GM12878 (cell line): ENCODE measurements at regions not wholly inside any gene's neighbourhood (a gene's known extent, or its start where the extent isn't known, plus 50 kb on each side); places are given as distances from the start of the nearest gene placed in this dataset.

Experiments used
- ATF2 ChIP-seq: IDR thresholded peaks from 2 replicates; pipeline ENCODE4 v1.6.1; 2012; ENCODE audit warnings: low read length, inconsistent platforms
- BACH1 ChIP-seq: fragments of 450-650 bp; IDR thresholded peaks from 2 replicates; pipeline ENCODE4 v1.6.1; 2017; ENCODE audit warnings: mild to moderate bottlenecking, borderline replicate concordance
- BCL11A ChIP-seq: IDR thresholded peaks from 2 replicates; pipeline ENCODE4 v1.6.1; 2011; ENCODE audit warnings: low read depth, low read length
- CREB1 ChIP-seq: IDR thresholded peaks from 2 replicates; pipeline ENCODE4 v1.6.1; 2012; ENCODE audit warnings: low read depth, mild to moderate bottlenecking, inconsistent platforms
- CTCF ChIP-seq, 3 experiments: IDR thresholded peaks in 2 of 3; conservative IDR thresholded peaks in 1 of 3; 2 replicates each; pipeline ENCODE4 v1.5.1; 2011; ENCODE audit warnings: low read depth in 3 of 3, low read length in 3 of 3, mild to moderate bottlenecking in 3 of 3, control low read depth in 2 of 3, moderate library complexity in 2 of 3, inconsistent platforms in 1 of 3, mixed read lengths in 1 of 3; ENCODE audit not compliant: control insufficient read depth in 2 of 3, insufficient read depth in 1 of 3; ENCODE audit errors: extremely low read depth in 1 of 3
- EP300 ChIP-seq, 2 experiments: fragments of 150-350 bp in 1 of 2; IDR thresholded peaks; 2 replicates each; pipeline ENCODE4 v1.6.1; 2011 to 2012; ENCODE audit warnings: low read depth in 2 of 2, low read length in 2 of 2, borderline replicate concordance in 1 of 2, improper control_type of control experiment in 1 of 2, inconsistent platforms in 1 of 2; ENCODE audit not compliant: control insufficient read depth in 1 of 2
- EZH2 ChIP-seq: IDR thresholded peaks from 2 replicates; pipeline ENCODE4 v1.6.1; 2012; ENCODE audit warnings: low read depth, mild to moderate bottlenecking, control low read depth, inconsistent platforms, low read length, borderline replicate concordance; ENCODE audit not compliant: control insufficient read depth
- JUND ChIP-seq: IDR thresholded peaks from 2 replicates; pipeline ENCODE4 v1.6.1; 2012; ENCODE audit warnings: low read depth, mild to moderate bottlenecking, low read length, improper control_type of control experiment, moderate library complexity
- NRF1 ChIP-seq: conservative IDR thresholded peaks from 2 replicates; pipeline ENCODE4 v1.6.1; 2011; ENCODE audit warnings: mild to moderate bottlenecking, low read depth, low read length, improper control_type of control experiment
- POLR2A ChIP-seq: IDR thresholded peaks from 2 replicates; pipeline ENCODE4 v1.6.1; 2011; ENCODE audit warnings: low read depth, mild to moderate bottlenecking, low read length
- RAD21 ChIP-seq: IDR thresholded peaks from 2 replicates; pipeline ENCODE4 v1.6.1; 2011; ENCODE audit warnings: mild to moderate bottlenecking, low read depth, low read length, moderate library complexity; ENCODE audit not compliant: insufficient read depth
- RFX5 ChIP-seq: IDR thresholded peaks from 2 replicates; pipeline ENCODE4 v1.6.1; 2011; ENCODE audit warnings: low read depth, low read length, improper control_type of control experiment
- TF ChIP-seq, protein P1 (sequence below): IDR thresholded peaks from 2 replicates; pipeline ENCODE4 v1.6.1; 2012; ENCODE audit warnings: mild to moderate bottlenecking, low read depth, low read length
- TF ChIP-seq, protein P2 (sequence below): IDR thresholded peaks from 2 replicates; pipeline ENCODE4 v1.6.1; 2011; ENCODE audit warnings: borderline replicate concordance, low read depth, mild to moderate bottlenecking, moderate library complexity, mixed read lengths, low read length; ENCODE audit not compliant: insufficient read depth; ENCODE audit errors: extremely low read length

GRCh38 chr16:65355706-65356105, 233.8 kb upstream of the CDH11 start:
- TF ChIP-seq NRF1 (no peak), CTCF (IDR thresholded peaks at IDR 0.05 in 2 of 3, conservative IDR thresholded peaks at IDR 0.05 in 1 of 3; ENCODE audit: control insufficient read depth in 2 of 3, extremely low read depth in 1 of 3, insufficient read depth in 1 of 3, low read depth in 3 of 3, low read length in 3 of 3) (no peak), JUND (no peak), EP300 (IDR thresholded peaks at IDR 0.05; ENCODE audit: borderline replicate concordance in 1 of 2, control insufficient read depth in 1 of 2, low read depth in 2 of 2, low read length in 2 of 2) (no peak), RAD21 (no peak), EZH2 (no peak), RFX5 (no peak), POLR2A (no peak), ATF2 (no peak), BACH1 (no peak), BCL11A (no peak), CREB1 (no peak)
- TF ChIP-seq, protein P1, sequence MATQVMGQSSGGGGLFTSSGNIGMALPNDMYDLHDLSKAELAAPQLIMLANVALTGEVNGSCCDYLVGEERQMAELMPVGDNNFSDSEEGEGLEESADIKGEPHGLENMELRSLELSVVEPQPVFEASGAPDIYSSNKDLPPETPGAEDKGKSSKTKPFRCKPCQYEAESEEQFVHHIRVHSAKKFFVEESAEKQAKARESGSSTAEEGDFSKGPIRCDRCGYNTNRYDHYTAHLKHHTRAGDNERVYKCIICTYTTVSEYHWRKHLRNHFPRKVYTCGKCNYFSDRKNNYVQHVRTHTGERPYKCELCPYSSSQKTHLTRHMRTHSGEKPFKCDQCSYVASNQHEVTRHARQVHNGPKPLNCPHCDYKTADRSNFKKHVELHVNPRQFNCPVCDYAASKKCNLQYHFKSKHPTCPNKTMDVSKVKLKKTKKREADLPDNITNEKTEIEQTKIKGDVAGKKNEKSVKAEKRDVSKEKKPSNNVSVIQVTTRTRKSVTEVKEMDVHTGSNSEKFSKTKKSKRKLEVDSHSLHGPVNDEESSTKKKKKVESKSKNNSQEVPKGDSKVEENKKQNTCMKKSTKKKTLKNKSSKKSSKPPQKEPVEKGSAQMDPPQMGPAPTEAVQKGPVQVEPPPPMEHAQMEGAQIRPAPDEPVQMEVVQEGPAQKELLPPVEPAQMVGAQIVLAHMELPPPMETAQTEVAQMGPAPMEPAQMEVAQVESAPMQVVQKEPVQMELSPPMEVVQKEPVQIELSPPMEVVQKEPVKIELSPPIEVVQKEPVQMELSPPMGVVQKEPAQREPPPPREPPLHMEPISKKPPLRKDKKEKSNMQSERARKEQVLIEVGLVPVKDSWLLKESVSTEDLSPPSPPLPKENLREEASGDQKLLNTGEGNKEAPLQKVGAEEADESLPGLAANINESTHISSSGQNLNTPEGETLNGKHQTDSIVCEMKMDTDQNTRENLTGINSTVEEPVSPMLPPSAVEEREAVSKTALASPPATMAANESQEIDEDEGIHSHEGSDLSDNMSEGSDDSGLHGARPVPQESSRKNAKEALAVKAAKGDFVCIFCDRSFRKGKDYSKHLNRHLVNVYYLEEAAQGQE = no peak
- TF ChIP-seq, protein P2, sequence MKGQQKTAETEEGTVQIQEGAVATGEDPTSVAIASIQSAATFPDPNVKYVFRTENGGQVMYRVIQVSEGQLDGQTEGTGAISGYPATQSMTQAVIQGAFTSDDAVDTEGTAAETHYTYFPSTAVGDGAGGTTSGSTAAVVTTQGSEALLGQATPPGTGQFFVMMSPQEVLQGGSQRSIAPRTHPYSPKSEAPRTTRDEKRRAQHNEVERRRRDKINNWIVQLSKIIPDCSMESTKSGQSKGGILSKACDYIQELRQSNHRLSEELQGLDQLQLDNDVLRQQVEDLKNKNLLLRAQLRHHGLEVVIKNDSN = no peak
